GM23248 (cell line): ENCODE measurements at regions not wholly inside any gene's neighbourhood (a gene's known extent, or its start where the extent isn't known, plus 50 kb on each side); places are given as distances from the start of the nearest gene placed in this dataset.

Experiments used
- DNase-seq: peaks from one replicate; pipeline ENCODE4 v3.0.0-alpha.2; 2015
- H2AFZ ChIP-seq: fragments of 200-600 bp; sonication (generic); 2 replicates; pipeline ENCODE4 v1.6.1; 2016; ENCODE audit warnings: antibody characterized with exemption
- H3F3A ChIP-seq: fragments of 200-600 bp; sonication (generic); 2 replicates; pipeline ENCODE4 v1.6.1; 2016; ENCODE audit warnings: mild to moderate bottlenecking, antibody characterized with exemption, mixed run types; ENCODE audit not compliant: insufficient read depth
- H3K27ac ChIP-seq: fragments of 200-600 bp; sonication (generic); 2 replicates; pipeline ENCODE4 v1.5.1; 2016; ENCODE audit warnings: mild to moderate bottlenecking
- H3K27me3 ChIP-seq: fragments of 200-600 bp; sonication (generic); replicated peaks from 2 replicates; pipeline ENCODE4 v1.6.1; 2016; ENCODE audit warnings: mild to moderate bottlenecking; ENCODE audit not compliant: insufficient read depth
- H3K36me3 ChIP-seq: fragments of 200-600 bp; sonication (generic); 2 replicates; pipeline ENCODE4 v1.6.1; 2016; ENCODE audit warnings: low read depth, mild to moderate bottlenecking
- H3K4me1 ChIP-seq: fragments of 200-600 bp; sonication (generic); 2 replicates; pipeline ENCODE4 v1.6.1; 2016; ENCODE audit warnings: mild to moderate bottlenecking; ENCODE audit not compliant: insufficient read depth
- H3K4me2 ChIP-seq: fragments of 200-600 bp; sonication (generic); one replicate; pipeline ENCODE4 v1.6.1; 2016; ENCODE audit warnings: mild to moderate bottlenecking; ENCODE audit not compliant: unreplicated experiment
- H3K4me3 ChIP-seq: fragments of 200-600 bp; sonication (generic); 2 replicates; pipeline ENCODE4 v1.5.1; 2016; ENCODE audit warnings: mild to moderate bottlenecking
- H3K79me2 ChIP-seq: fragments of 200-600 bp; sonication (generic); 2 replicates; pipeline ENCODE4 v1.6.1; 2016; ENCODE audit warnings: mild to moderate bottlenecking; ENCODE audit not compliant: insufficient read depth
- H3K9ac ChIP-seq: fragments of 200-600 bp; sonication (generic); 2 replicates; pipeline ENCODE4 v1.6.1; 2016; ENCODE audit warnings: mild to moderate bottlenecking
- H3K9me2 ChIP-seq: fragments of 200-600 bp; sonication (generic); 2 replicates; pipeline ENCODE4 v1.6.1; 2016; ENCODE audit warnings: mixed run types, mild to moderate bottlenecking, moderate library complexity; ENCODE audit not compliant: insufficient read depth
- H3K9me3 ChIP-seq: fragments of 200-600 bp; sonication (generic); one replicate; pipeline ENCODE4 v1.6.1; 2017; ENCODE audit warnings: low read depth
- H4K20me1 ChIP-seq: fragments of 200-600 bp; sonication (generic); 2 replicates; pipeline ENCODE4 v1.6.0; 2016; ENCODE audit not compliant: insufficient read depth
- EZH2 ChIP-seq: fragments of 200-600 bp; sonication (generic); IDR thresholded peaks from 2 replicates; pipeline ENCODE4 v1.6.1; 2018; ENCODE audit warnings: antibody characterized with exemption, mild to moderate bottlenecking; ENCODE audit not compliant: insufficient read depth, poor library complexity, severe bottlenecking
- EZH2phosphoT487 ChIP-seq: fragments of 200-600 bp; sonication (generic); IDR thresholded peaks from 2 replicates; pipeline ENCODE4 v1.6.1; 2018; ENCODE audit warnings: antibody characterized with exemption, moderate library complexity, mild to moderate bottlenecking, low read depth; ENCODE audit not compliant: insufficient read depth
- WGBS, 2 experiments: methylation state at CpG; one replicate each; pipeline ENCODE4 v1.1.6; 2015 to 2017; ENCODE audit warnings: low lambda C conversion rate in 2 of 2, low coverage in 1 of 2; ENCODE audit errors: missing lambda C conversion rate in 2 of 2; 5-methylcytosine and 5-hydroxymethylcytosine counted together
- in situ Hi-C: fragments of 300-500 bp; cut with MboI; formaldehyde crosslinking; loops from 2 replicates; pipeline ENCODE4 v1.15.0; 2020

DNA sequence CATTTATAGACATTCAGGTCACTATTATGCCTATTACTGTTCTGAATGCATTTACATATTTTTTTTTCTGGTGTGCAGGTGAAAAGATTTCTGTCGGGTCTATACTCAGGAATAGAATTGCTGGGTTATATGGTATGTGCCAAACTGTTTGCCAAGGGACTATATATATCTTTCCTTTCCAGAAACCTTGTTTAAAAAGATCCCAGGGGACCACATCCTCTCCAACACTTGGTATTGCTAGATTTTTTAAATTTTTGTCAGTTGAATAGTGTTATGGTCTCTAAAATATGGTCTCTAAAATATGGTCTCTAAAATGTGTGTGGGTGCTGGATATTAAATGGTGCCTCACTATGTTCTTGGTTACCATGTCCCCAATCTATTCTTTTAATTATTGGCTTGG is 131.3 kb downstream of the INSIG2 start:
- H3K27ac ChIP-seq = no peak overlapping the region
- no peak overlapping the region for H3K4me3 ChIP-seq
- H4K20me1 ChIP-seq = no peaks in the 10 kb centered on the region
- no peaks in the 10 kb centered on the region for H3K9me2 ChIP-seq
- no peak overlapping the region for H2AFZ ChIP-seq
- TF ChIP-seq EZH2phosphoT487 (no peak), EZH2 (no peak)
- no peak overlapping the region for H3K9ac ChIP-seq
- WGBS, 2 experiments = 48 to 56% methylated on average over 1 of the region's 1 CpG
- DNase-seq = no peak
- no peaks in the 10 kb centered on the region for H3K9me3 ChIP-seq
- no peaks in the 10 kb centered on the region for H3K27me3 ChIP-seq
- in situ Hi-C loops = loop anchor here (5.0 to 10.0 kb wide), 2 partner anchors 155 to 643 kb away; no protein-coding TSS in a partner anchor
- H3K4me1 ChIP-seq = peaks cover 12% of the 10 kb centered on the region
- H3F3A ChIP-seq = no peaks in the 10 kb centered on the region
- H3K36me3 ChIP-seq = no peaks in the 10 kb centered on the region
- no peaks in the 10 kb centered on the region for H3K79me2 ChIP-seq
- H3K4me2 ChIP-seq = no peak overlapping the region

DNA sequence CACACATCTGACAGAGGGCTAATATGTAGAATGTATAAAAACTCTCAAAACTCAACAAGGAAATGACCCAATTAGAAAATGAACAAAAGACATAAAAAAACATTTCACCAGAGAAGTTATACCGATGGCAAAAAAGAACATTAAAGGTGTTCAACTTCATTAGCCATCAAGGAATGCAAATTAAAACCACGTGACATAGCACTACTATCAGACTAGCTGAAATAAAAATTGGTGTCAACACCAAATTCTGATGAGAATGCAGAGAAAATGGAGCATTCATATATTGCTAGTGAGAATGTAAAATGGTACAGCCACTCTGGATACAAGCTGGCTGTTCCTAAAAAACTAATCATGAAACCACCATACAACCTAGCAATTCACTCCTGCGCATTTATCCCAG is 128.0 kb downstream of the INSIG2 start:
- Histone ChIP-seq H3K36me3 (no peaks in the 10 kb centered on the region), H2AFZ (no peak overlapping the region), H3K4me1 (no peaks in the 10 kb centered on the region), H3K9ac (no peak overlapping the region), H3K79me2 (no peaks in the 10 kb centered on the region), H3K9me3 (no peaks in the 10 kb centered on the region), H3K9me2 (no peaks in the 10 kb centered on the region), H4K20me1 (no peaks in the 10 kb centered on the region), H3K4me3 (no peak overlapping the region), H3F3A (no peaks in the 10 kb centered on the region), H3K27me3 (no peaks in the 10 kb centered on the region), H3K27ac (no peak overlapping the region), H3K4me2 (no peak overlapping the region)
- 60 to 70% methylated on average over 3 of the region's 3 CpGs for WGBS, 2 experiments
- DNase-seq = no peak
- in situ Hi-C loops = loop anchor here (5.0 to 10.0 kb wide), 2 partner anchors 159 to 646 kb away; no protein-coding TSS in a partner anchor
- TF ChIP-seq EZH2 = no peak
- TF ChIP-seq EZH2phosphoT487 = no peak

DNA sequence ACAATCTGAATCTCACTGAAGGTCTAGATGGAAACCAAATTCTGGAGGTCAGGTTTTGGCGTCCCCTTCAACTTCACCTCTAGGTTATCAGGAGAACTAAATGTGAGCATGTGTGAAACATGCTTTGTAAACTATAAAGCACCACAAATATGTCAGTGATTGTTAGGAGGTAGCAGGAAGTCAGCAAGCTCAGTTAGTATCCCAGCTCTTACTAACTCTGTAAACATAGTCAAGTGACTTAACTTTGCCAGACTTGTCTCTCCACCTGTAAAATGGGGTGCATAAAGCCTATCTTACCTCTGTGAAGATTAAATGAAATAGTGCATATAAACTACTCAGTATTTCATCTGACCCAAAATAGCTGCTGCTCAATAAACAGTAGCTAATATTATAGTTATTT is 121.5 kb downstream of the INSIG2 start:
- TF ChIP-seq EZH2 = no peak
- TF ChIP-seq EZH2phosphoT487 = no peak
- Histone ChIP-seq H3K4me3 (no peak overlapping the region), H3K4me1 (no peaks in the 10 kb centered on the region), H3K9me3 (no peaks in the 10 kb centered on the region), H3K9me2 (no peaks in the 10 kb centered on the region), H2AFZ (no peak overlapping the region), H3K36me3 (no peaks in the 10 kb centered on the region), H3K9ac (no peak overlapping the region), H3K4me2 (no peak overlapping the region), H3F3A (no peaks in the 10 kb centered on the region), H3K27me3 (no peaks in the 10 kb centered on the region), H4K20me1 (no peaks in the 10 kb centered on the region), H3K27ac (no peak overlapping the region), H3K79me2 (no peaks in the 10 kb centered on the region)
- no peak for DNase-seq
- WGBS, 2 experiments = 83 to 90% methylated on average over 1 of the region's 1 CpG
- in situ Hi-C loops = loop anchor here (10.0 kb wide), 1 partner anchor 165 kb away; no protein-coding TSS in a partner anchor

DNA sequence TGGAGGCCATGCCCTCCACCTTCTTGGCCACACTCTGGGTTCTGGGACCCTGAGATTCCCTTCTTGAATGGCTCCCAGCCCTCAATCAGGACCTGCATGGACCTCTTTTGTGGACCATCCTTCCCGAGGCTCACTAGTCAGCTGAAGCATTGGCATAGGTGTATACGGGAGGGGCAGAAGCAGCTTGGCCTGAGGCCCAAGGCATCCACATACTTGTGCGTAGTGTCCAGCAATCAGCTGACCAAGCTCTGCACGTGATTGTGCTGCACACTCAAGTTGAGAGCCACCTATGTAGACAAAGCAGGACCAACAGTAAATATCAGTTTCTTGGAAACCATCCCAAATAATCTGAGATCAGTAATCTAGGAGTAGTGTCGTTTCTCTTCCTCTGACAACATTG is 119.6 kb downstream of the INSIG2 start:
- H3F3A ChIP-seq = no peaks in the 10 kb centered on the region

More for the DNA sequence above, 119.6 kb downstream of the INSIG2 start:
- Histone ChIP-seq H3K79me2 (no peaks in the 10 kb centered on the region), H3K4me1 (no peaks in the 10 kb centered on the region), H3K9me3 (no peaks in the 10 kb centered on the region), H4K20me1 (no peaks in the 10 kb centered on the region), H3K4me3 (no peak overlapping the region), H3K27ac (no peak overlapping the region), H3K4me2 (no peak overlapping the region), H3K27me3 (no peaks in the 10 kb centered on the region; the same call in 1 of the 2 replicates), H3K9me2 (no peaks in the 10 kb centered on the region), H3K9ac (no peak overlapping the region), H3K36me3 (no peaks in the 10 kb centered on the region), H2AFZ (no peak overlapping the region)
- WGBS, 2 experiments = 48 to 49% methylated on average over 5 of the region's 5 CpGs
- no peak for TF ChIP-seq EZH2
- no peak for TF ChIP-seq EZH2phosphoT487
- in situ Hi-C loops = no loop called here
- DNase-seq = no peak
